ENCODE measurements at regions not wholly inside any gene's neighbourhood (a gene's known extent, or its start where the extent isn't known, plus 50 kb on each side); places are given as distances from the start of the nearest gene placed in this dataset.

- H3K4me3 ChIP-seq = no peak overlapping the region
- peaks cover 8% of the 10 kb centered on the region; the same call in 2 of the 3 replicates for H3K4me1 Mint-ChIP-seq
- H4K20me1 ChIP-seq (replicated peaks; ENCODE audit: insufficient read depth) = no peaks in the 10 kb centered on the region
- no peaks in the 10 kb centered on the region; the same call in 1 of the 3 replicates for H3K9me3 Mint-ChIP-seq
- H3K27me3 ChIP-seq (ENCODE audit: insufficient read depth) = no peaks in the 10 kb centered on the region
- no peaks in the 10 kb centered on the region for H3K36me3 ChIP-seq (ENCODE audit: insufficient read depth)
- no peak overlapping the region for H3K27ac Mint-ChIP-seq
- H2AFZ ChIP-seq = no peak overlapping the region
- H3K4me3 Mint-ChIP-seq = no peak overlapping the region
- no peaks in the 10 kb centered on the region for H3K36me3 Mint-ChIP-seq (ENCODE audit: low read depth)
- no peak overlapping the region for H3K27ac ChIP-seq (ENCODE audit: low read depth)
- H3K9me2 ChIP-seq (ENCODE audit: insufficient read depth) = no peaks in the 10 kb centered on the region
- TF ChIP-seq, protein P1, sequence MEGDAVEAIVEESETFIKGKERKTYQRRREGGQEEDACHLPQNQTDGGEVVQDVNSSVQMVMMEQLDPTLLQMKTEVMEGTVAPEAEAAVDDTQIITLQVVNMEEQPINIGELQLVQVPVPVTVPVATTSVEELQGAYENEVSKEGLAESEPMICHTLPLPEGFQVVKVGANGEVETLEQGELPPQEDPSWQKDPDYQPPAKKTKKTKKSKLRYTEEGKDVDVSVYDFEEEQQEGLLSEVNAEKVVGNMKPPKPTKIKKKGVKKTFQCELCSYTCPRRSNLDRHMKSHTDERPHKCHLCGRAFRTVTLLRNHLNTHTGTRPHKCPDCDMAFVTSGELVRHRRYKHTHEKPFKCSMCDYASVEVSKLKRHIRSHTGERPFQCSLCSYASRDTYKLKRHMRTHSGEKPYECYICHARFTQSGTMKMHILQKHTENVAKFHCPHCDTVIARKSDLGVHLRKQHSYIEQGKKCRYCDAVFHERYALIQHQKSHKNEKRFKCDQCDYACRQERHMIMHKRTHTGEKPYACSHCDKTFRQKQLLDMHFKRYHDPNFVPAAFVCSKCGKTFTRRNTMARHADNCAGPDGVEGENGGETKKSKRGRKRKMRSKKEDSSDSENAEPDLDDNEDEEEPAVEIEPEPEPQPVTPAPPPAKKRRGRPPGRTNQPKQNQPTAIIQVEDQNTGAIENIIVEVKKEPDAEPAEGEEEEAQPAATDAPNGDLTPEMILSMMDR (conservative IDR thresholded peaks at IDR 0.05; ENCODE audit: low read depth in 2 of 2) = no peak
- TF ChIP-seq ZNF462 (CRISPR knock-in tag; IDR thresholded peaks at IDR 0.05) (no peak), POLR2AphosphoS5 (IDR thresholded peaks at IDR 0.05; ENCODE audit: low read depth) (no peak), STAT1 (IDR thresholded peaks at IDR 0.05; ENCODE audit: unreplicated experiment) (no peak), ZNF331 (CRISPR knock-in tag; IDR thresholded peaks at IDR 0.05; ENCODE audit: low read depth) (no peak)
- no peak for ATAC-seq
- peaks cover 5% of the 10 kb centered on the region for H3K27me3 Mint-ChIP-seq (ENCODE audit: insufficient read depth, low read depth, poor library complexity)
- no peaks in the 10 kb centered on the region; the same call in 1 of the 2 replicates for H3K4me1 ChIP-seq (ENCODE audit: insufficient read depth)
- H3K79me2 ChIP-seq (replicated peaks; ENCODE audit: insufficient read depth) = no peaks in the 10 kb centered on the region
- H3F3A ChIP-seq (replicated peaks; ENCODE audit: low read depth) = no peaks in the 10 kb centered on the region
- H3K4me2 ChIP-seq = no peak overlapping the region
- no peak for DNase-seq (ENCODE audit: low spot score)
Measured at GRCh38 chr5:4098226-4098625, 502.6 kb downstream of the IRX1 start.

All from GM23338 (cell line).